Lower lobe of right lung (tissue), 2 donors: ENCODE measurements at regions not wholly inside any gene's neighbourhood (a gene's known extent, or its start where the extent isn't known, plus 50 kb on each side); places are given as distances from the start of the nearest gene placed in this dataset.

Source experiments
- ATAC-seq, 2 donors: fragments of 200-7000 bp; cut with Tn5 transposase; one replicate each; pipeline ENCODE4 v1.9.1; 2020 to 2022; ENCODE audit warnings: mild to moderate bottlenecking in 2 of 2, moderate library complexity in 2 of 2
- DNase-seq: peaks from one replicate; pipeline ENCODE4 v3.0.0-alpha.2; 2020
- H3K27ac ChIP-seq: fragments of 200-600 bp; one replicate; pipeline ENCODE4 v1.8.0; 2022
- H3K27me3 ChIP-seq: fragments of 200-600 bp; one replicate; pipeline ENCODE4 v1.8.0; 2022; ENCODE audit warnings: low read depth
- H3K36me3 ChIP-seq: fragments of 200-600 bp; one replicate; pipeline ENCODE4 v1.8.0; 2022; ENCODE audit warnings: mild to moderate bottlenecking
- H3K4me1 ChIP-seq: fragments of 200-600 bp; one replicate; pipeline ENCODE4 v1.8.0; 2022
- H3K4me3 ChIP-seq: fragments of 200-600 bp; one replicate; pipeline ENCODE4 v1.8.0; 2022; ENCODE audit warnings: mild to moderate bottlenecking
- H3K9me3 ChIP-seq: fragments of 200-600 bp; one replicate; pipeline ENCODE4 v1.8.0; 2022
- CTCF ChIP-seq: fragments of 200-600 bp; IDR thresholded peaks from one replicate; pipeline ENCODE4 v1.8.0; 2022; ENCODE audit warnings: antibody characterized with exemption, mild to moderate bottlenecking
- intact Hi-C: fragments of 100-400 bp; cut with DNase I; formaldehyde crosslinking; loops from one replicate; pipeline ENCODE4 v1.11.0; 2022
- donor health status: DM: no; HTN: yes; CAD: no; lungs with severe emphysema.

- intact Hi-C loops: no loop called here
- Histone ChIP-seq H3K9me3 (no peaks in the 10 kb centered on the region), H3K27me3 (no peaks in the 10 kb centered on the region)
Measured at GRCh38 chr10:88170628-88171027, 307.2 kb downstream of the PTEN start.

GRCh38 chr10:88172159-88172558 lies 308.7 kb downstream of the PTEN start:
- no peak for TF ChIP-seq CTCF
- DNase-seq (no peak), ATAC-seq (no peak)
- H3K4me3 ChIP-seq: no peak overlapping the region
- no peaks in the 10 kb centered on the region for H3K9me3 ChIP-seq
- H3K27ac ChIP-seq: no peak overlapping the region
- intact Hi-C loops: no loop called here
- no peaks in the 10 kb centered on the region for H3K4me1 ChIP-seq
- H3K36me3 ChIP-seq: no peaks in the 10 kb centered on the region
- no peaks in the 10 kb centered on the region for H3K27me3 ChIP-seq

More at GRCh38 chr10:88170628-88171027, 307.2 kb downstream of the PTEN start:
- no peaks in the 10 kb centered on the region for H3K36me3 ChIP-seq
- DNase-seq: no peak
- ATAC-seq: no peak
- no peak for TF ChIP-seq CTCF
- no peaks in the 10 kb centered on the region for H3K4me1 ChIP-seq
- no peak overlapping the region for H3K4me3 ChIP-seq
- H3K27ac ChIP-seq: no peak overlapping the region

- Histone ChIP-seq H3K36me3 (no peaks in the 10 kb centered on the region), H3K27ac (no peak overlapping the region), H3K9me3 (no peaks in the 10 kb centered on the region), H3K27me3 (no peaks in the 10 kb centered on the region), H3K4me3 (no peak overlapping the region), H3K4me1 (no peaks in the 10 kb centered on the region)
- intact Hi-C loops: no loop called here
- DNase-seq (no peak), ATAC-seq (no peak)
- TF ChIP-seq CTCF: no peak
Measured at GRCh38 chr10:88174391-88174790, 311.0 kb downstream of the PTEN start.

DNA sequence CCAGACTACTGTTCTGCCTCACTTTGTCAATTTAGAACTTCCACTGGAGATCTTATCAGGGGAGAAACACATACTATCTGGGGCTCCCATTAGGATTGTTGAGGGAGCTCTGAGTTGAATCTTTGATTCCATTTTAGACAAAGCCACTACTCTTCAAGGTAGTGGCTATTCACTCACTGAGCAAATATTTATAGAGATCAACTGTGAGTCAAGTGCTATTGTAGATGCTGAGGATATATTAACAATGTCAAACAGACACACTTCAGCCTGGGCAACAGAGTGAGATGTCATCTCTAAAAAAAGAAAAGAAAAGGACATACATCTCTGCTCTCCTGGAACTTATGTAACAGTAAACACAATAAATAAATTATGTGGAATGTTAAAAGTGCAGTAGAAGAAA lies 315.3 kb downstream of the PTEN start:
- no peak for ATAC-seq
- Histone ChIP-seq H3K9me3 (no peaks in the 10 kb centered on the region), H3K27ac (no peak overlapping the region), H3K27me3 (no peaks in the 10 kb centered on the region), H3K36me3 (no peaks in the 10 kb centered on the region), H3K4me3 (no peak overlapping the region), H3K4me1 (no peaks in the 10 kb centered on the region)
- TF ChIP-seq CTCF: no peak
- intact Hi-C loops: no loop called here
- no peak for DNase-seq

GRCh38 chr10:88179831-88180230 lies 316.4 kb downstream of the PTEN start:
- no peak overlapping the region for H3K4me3 ChIP-seq
- no peak for TF ChIP-seq CTCF
- no peaks in the 10 kb centered on the region for H3K36me3 ChIP-seq
- no peak for DNase-seq
- no peaks in the 10 kb centered on the region for H3K27me3 ChIP-seq
- no peak for ATAC-seq
- no peaks in the 10 kb centered on the region for H3K4me1 ChIP-seq
- intact Hi-C loops: no loop called here
- no peak overlapping the region for H3K27ac ChIP-seq
- H3K9me3 ChIP-seq: no peaks in the 10 kb centered on the region
